Erythroblast (primary cell): ENCODE measurements at regions not wholly inside any gene's neighbourhood (a gene's known extent, or its start where the extent isn't known, plus 50 kb on each side); places are given as distances from the start of the nearest gene placed in this dataset.

ENCODE experiments used
- GATA1 ChIP-seq: IDR thresholded peaks from 2 replicates; pipeline ENCODE4 v1.6.1; 2011; ENCODE audit warnings: low read depth, mild to moderate bottlenecking, control low read depth, low read length, moderate library complexity
- POLR2A ChIP-seq: IDR thresholded peaks from 2 replicates; pipeline ENCODE4 v1.6.1; 2011; ENCODE audit warnings: mild to moderate bottlenecking, low read length

DNA sequence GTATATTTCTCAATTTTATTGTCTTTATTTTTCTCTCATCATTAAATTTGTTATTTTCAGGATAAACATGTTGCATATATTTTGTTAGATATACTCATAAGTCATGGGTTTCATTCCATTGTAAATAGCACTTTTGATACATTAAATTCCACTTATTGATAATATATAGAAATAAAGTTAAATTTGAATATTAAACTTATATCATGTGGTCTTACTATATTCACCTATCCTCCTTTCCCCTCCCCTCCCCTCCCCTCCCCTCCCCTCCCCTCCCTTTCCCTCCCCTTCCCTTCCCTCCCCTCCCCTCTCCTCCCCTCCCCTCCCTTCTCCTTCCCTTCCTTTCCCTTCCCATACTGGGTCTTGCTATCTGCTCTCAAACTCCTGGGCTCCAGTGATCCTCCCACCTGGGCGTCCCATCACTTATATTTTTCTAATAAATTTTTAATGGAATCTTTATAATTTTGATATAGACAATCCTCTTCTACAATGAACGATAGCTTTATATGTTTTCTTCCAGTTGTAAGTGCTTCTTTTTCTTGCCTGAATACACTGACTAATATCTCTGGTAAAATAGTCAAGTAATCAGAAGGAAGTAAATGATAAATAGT, 692.4 kb downstream of the C6orf118 start:
- TF ChIP-seq POLR2A: no peak
- no peak for TF ChIP-seq GATA1
